ENCODE measurements at regions not wholly inside any gene's neighbourhood (a gene's known extent, or its start where the extent isn't known, plus 50 kb on each side); places are given as distances from the start of the nearest gene placed in this dataset.

- no peak for DNase-seq (ENCODE audit: low read depth)
These were observed 2054.2 kb downstream of the MAT2B start for GRCh38 chr5:165559645-165560044.

GRCh38 chr5:165560648-165561047 lies 2055.2 kb downstream of the MAT2B start:
- no peak for DNase-seq (ENCODE audit: low read depth)

- no peak for DNase-seq (ENCODE audit: low read depth)
These were observed 2060.5 kb downstream of the MAT2B start for GRCh38 chr5:165565911-165566310.

GRCh38 chr5:165569551-165569950 lies 2064.1 kb downstream of the MAT2B start:
- no peak for DNase-seq (ENCODE audit: low read depth)

GRCh38 chr5:165573445-165573844 lies 2068.0 kb downstream of the MAT2B start:
- DNase-seq (ENCODE audit: low read depth) = no peak

- DNase-seq (ENCODE audit: low read depth) = no peak
These were observed 2068.7 kb downstream of the MAT2B start for GRCh38 chr5:165574100-165574499.

GRCh38 chr5:165576678-165577275 lies 2071.4 kb downstream of the MAT2B start:
- no peak for DNase-seq (ENCODE audit: low read depth)

- DNase-seq (ENCODE audit: low read depth) = no peak
These were observed 2074.5 kb downstream of the MAT2B start for GRCh38 chr5:165579911-165580310.

- no peak for DNase-seq (ENCODE audit: low read depth)
These were observed 2089.3 kb downstream of the MAT2B start for GRCh38 chr5:165594693-165595092.

GRCh38 chr5:165602529-165602928 lies 2097.1 kb downstream of the MAT2B start:
- DNase-seq (ENCODE audit: low read depth) = no peak

GRCh38 chr5:165607026-165607425 lies 2101.6 kb downstream of the MAT2B start:
- no peak for DNase-seq (ENCODE audit: low read depth)

- no peak for DNase-seq (ENCODE audit: low read depth)
These were observed 2104.5 kb downstream of the MAT2B start for GRCh38 chr5:165609871-165610270.

GRCh38 chr5:165616490-165617405 lies 2111.3 kb downstream of the MAT2B start:
- no peak for DNase-seq (ENCODE audit: low read depth)

- no peak for DNase-seq (ENCODE audit: low read depth)
These were observed 2112.1 kb downstream of the MAT2B start for GRCh38 chr5:165617491-165617890.

GRCh38 chr5:165620394-165620793 lies 2115.0 kb downstream of the MAT2B start:
- no peak for DNase-seq (ENCODE audit: low read depth)

- no peak for DNase-seq (ENCODE audit: low read depth)
These were observed 2117.6 kb downstream of the MAT2B start for GRCh38 chr5:165622864-165623536.

GRCh38 chr5:165624166-165624946 lies 2118.9 kb downstream of the MAT2B start:
- DNase-seq (ENCODE audit: low read depth) = no peak

- no peak for DNase-seq (ENCODE audit: low read depth)
These were observed 2120.7 kb downstream of the MAT2B start for GRCh38 chr5:165626161-165626560.

GRCh38 chr5:165627548-165628170 lies 2122.2 kb downstream of the MAT2B start:
- DNase-seq (ENCODE audit: low read depth) = no peak

GRCh38 chr5:165630261-165630778 lies 2124.9 kb downstream of the MAT2B start:
- DNase-seq (ENCODE audit: low read depth) = peak; percentile 0

- DNase-seq (ENCODE audit: low read depth) = no peak
These were observed 2125.8 kb downstream of the MAT2B start for GRCh38 chr5:165631235-165631634.

Measured in stimulated activated CD8-positive, alpha-beta memory T cell treated with anti-CD3 and anti-CD28 coated beads, Interleukin-15, amount 100 ng/mL, for 1 hour (primary cell).